ENCODE measurements at regions not wholly inside any gene's neighbourhood (a gene's known extent, or its start where the extent isn't known, plus 50 kb on each side); places are given as distances from the start of the nearest gene placed in this dataset.

GRCh38 chr13:74452176-74452575 is 318.0 kb upstream of the KLF12 start:
- ATAC-seq (ENCODE audit: insufficient read depth, low FRiP score) (no peak), DNase-seq (no peak)
- H3K36me3 ChIP-seq (ENCODE audit: control insufficient read depth in 4 of 4, insufficient read depth in 4 of 4, low read length in 4 of 4): no peaks in the 10 kb centered on the region
- no peak overlapping the region for H3K27ac ChIP-seq (ENCODE audit: low read depth in 1 of 2, low read length in 1 of 2)
- WGBS, 2 donors: 71 to 88% methylated on average over 2 of the region's 2 CpGs
- no peak overlapping the region for H3K4me3 ChIP-seq
- H3K27me3 ChIP-seq (ENCODE audit: control insufficient read depth in 3 of 3, insufficient read depth in 3 of 3, low read length in 2 of 3): no peaks in the 10 kb centered on the region
- no peak overlapping the region for H3K9ac ChIP-seq (ENCODE audit: insufficient read depth in 1 of 2, low read length in 2 of 2)
- no peak for TF ChIP-seq CTCF (IDR thresholded peaks at IDR 0.05; ENCODE audit: control extremely low read depth, extremely low read depth)
- peaks cover 0 to 4% (median 0%) of the 10 kb centered on the region in 4 donors for H3K9me3 ChIP-seq (ENCODE audit: control insufficient read depth in 4 of 4, insufficient read depth in 3 of 4, low read length in 3 of 4)
- H3K4me1 ChIP-seq (ENCODE audit: control insufficient read depth in 5 of 5, insufficient read depth in 5 of 5, low read length in 5 of 5): no peaks in the 10 kb centered on the region

- Histone ChIP-seq H3K4me3 (no peak overlapping the region), H3K27ac (ENCODE audit: low read depth in 1 of 2, low read length in 1 of 2) (no peak overlapping the region), H3K36me3 (ENCODE audit: control insufficient read depth in 4 of 4, insufficient read depth in 4 of 4, low read length in 4 of 4) (no peaks in the 10 kb centered on the region), H3K4me1 (ENCODE audit: control insufficient read depth in 5 of 5, insufficient read depth in 5 of 5, low read length in 5 of 5) (no peaks in the 10 kb centered on the region), H3K9ac (ENCODE audit: insufficient read depth in 1 of 2, low read length in 2 of 2) (no peak overlapping the region), H3K27me3 (ENCODE audit: control insufficient read depth in 3 of 3, insufficient read depth in 3 of 3, low read length in 2 of 3) (no peaks in the 10 kb centered on the region), H3K9me3 (ENCODE audit: control insufficient read depth in 4 of 4, insufficient read depth in 3 of 4, low read length in 3 of 4) (no peaks in the 10 kb centered on the region)
- no peak for TF ChIP-seq CTCF (IDR thresholded peaks at IDR 0.05; ENCODE audit: control extremely low read depth, extremely low read depth)
- DNase-seq (peak in 2 of 3 donors; percentile 7 to 11), ATAC-seq (ENCODE audit: insufficient read depth, low FRiP score) (no peak)
- 54 to 56% methylated on average over 3 of the region's 3 CpGs for WGBS, 2 donors
These were observed 316.8 kb upstream of the KLF12 start for GRCh38 chr13:74450964-74451363.

- Histone ChIP-seq H3K9ac (ENCODE audit: insufficient read depth in 1 of 2, low read length in 2 of 2) (no peak overlapping the region), H3K4me1 (ENCODE audit: control insufficient read depth in 5 of 5, insufficient read depth in 5 of 5, low read length in 5 of 5) (no peaks in the 10 kb centered on the region), H3K4me3 (no peak overlapping the region), H3K27me3 (ENCODE audit: control insufficient read depth in 3 of 3, insufficient read depth in 3 of 3, low read length in 2 of 3) (no peaks in the 10 kb centered on the region), H3K27ac (ENCODE audit: low read depth in 1 of 2, low read length in 1 of 2) (no peak overlapping the region), H3K36me3 (ENCODE audit: control insufficient read depth in 4 of 4, insufficient read depth in 4 of 4, low read length in 4 of 4) (no peaks in the 10 kb centered on the region), H3K9me3 (ENCODE audit: control insufficient read depth in 4 of 4, insufficient read depth in 3 of 4, low read length in 3 of 4) (no peaks in the 10 kb centered on the region)
- no peak for TF ChIP-seq CTCF (IDR thresholded peaks at IDR 0.05; ENCODE audit: control extremely low read depth, extremely low read depth)
- WGBS, 2 donors: 85% methylated on average over 3 of the region's 3 CpGs
- ATAC-seq (ENCODE audit: insufficient read depth, low FRiP score) (no peak), DNase-seq (no peak)
These were observed 316.3 kb upstream of the KLF12 start for GRCh38 chr13:74450525-74450845.

- no peak overlapping the region for H3K4me3 ChIP-seq
- no peaks in the 10 kb centered on the region for H3K4me1 ChIP-seq (ENCODE audit: control insufficient read depth in 5 of 5, insufficient read depth in 5 of 5, low read length in 5 of 5)
- peaks cover 0 to 2% (median 0%) of the 10 kb centered on the region in 4 donors for H3K9me3 ChIP-seq (ENCODE audit: control insufficient read depth in 4 of 4, insufficient read depth in 3 of 4, low read length in 3 of 4)
- TF ChIP-seq CTCF (IDR thresholded peaks at IDR 0.05; ENCODE audit: control extremely low read depth, extremely low read depth): no peak
- H3K27ac ChIP-seq (ENCODE audit: low read depth in 1 of 2, low read length in 1 of 2): no peak overlapping the region
- 85 to 89% methylated on average over 2 of the region's 2 CpGs for WGBS, 2 donors
- DNase-seq (no peak), ATAC-seq (ENCODE audit: insufficient read depth, low FRiP score) (no peak)
- no peaks in the 10 kb centered on the region for H3K27me3 ChIP-seq (ENCODE audit: control insufficient read depth in 3 of 3, insufficient read depth in 3 of 3, low read length in 2 of 3)
- H3K9ac ChIP-seq (ENCODE audit: insufficient read depth in 1 of 2, low read length in 2 of 2): no peak overlapping the region
- no peaks in the 10 kb centered on the region for H3K36me3 ChIP-seq (ENCODE audit: control insufficient read depth in 4 of 4, insufficient read depth in 4 of 4, low read length in 4 of 4)
These were observed 315.8 kb upstream of the KLF12 start for GRCh38 chr13:74449811-74450524.
